Activated naive CD8-positive, alpha-beta T cell treated with anti-CD3 and anti-CD28 coated beads, Interleukin-2, amount 10 ng/mL, durations not matched to agents 7 days and 5 days (primary cell): ENCODE measurements at regions not wholly inside any gene's neighbourhood (a gene's known extent, or its start where the extent isn't known, plus 50 kb on each side); places are given as distances from the start of the nearest gene placed in this dataset.

Experiments
- ATAC-seq: fragments of 150-1000 bp; cut with Tn5 transposase; one replicate; pipeline ENCODE4 v1.10.0; 2021; ENCODE audit warnings: low read depth, moderate library complexity
- POLR2A ChIA-PET: fragments of 350-600 bp; sonication (Branson Sonifier 250); formaldehyde crosslinking; loops from one replicate; lab custom pipeline; 2021; ENCODE audit warnings: antibody characterized with exemption; lab: Charles Lee
- DNase-seq: peaks from one replicate; pipeline ENCODE4 v3.0.0; 2021
- H3K27ac Mint-ChIP-seq: one replicate; pipeline ENCODE4 v1.8.0; 2022; ENCODE audit warnings: mild to moderate bottlenecking, mixed read lengths
- H3K27me3 Mint-ChIP-seq: one replicate; pipeline ENCODE4 v1.8.0; 2022; ENCODE audit warnings: mild to moderate bottlenecking, moderate library complexity, mixed read lengths
- H3K36me3 Mint-ChIP-seq: one replicate; pipeline ENCODE4 v1.8.0; 2021; ENCODE audit warnings: mild to moderate bottlenecking, mixed read lengths
- H3K4me1 Mint-ChIP-seq: one replicate; pipeline ENCODE4 v1.8.0; 2021; ENCODE audit warnings: mixed read lengths
- H3K4me3 Mint-ChIP-seq: one replicate; pipeline ENCODE4 v1.8.0; 2022; ENCODE audit warnings: mild to moderate bottlenecking, moderate library complexity, mixed read lengths
- H3K9me3 Mint-ChIP-seq: one replicate; pipeline ENCODE4 v1.8.0; 2021; ENCODE audit warnings: mixed read lengths

GRCh38 chr19:28028881-28029444 is 1184.0 kb downstream of the UQCRFS1 start:
- H3K4me1 Mint-ChIP-seq, result no peaks in the 10 kb centered on the region
- POLR2A ChIA-PET, result no interaction called here

DNA sequence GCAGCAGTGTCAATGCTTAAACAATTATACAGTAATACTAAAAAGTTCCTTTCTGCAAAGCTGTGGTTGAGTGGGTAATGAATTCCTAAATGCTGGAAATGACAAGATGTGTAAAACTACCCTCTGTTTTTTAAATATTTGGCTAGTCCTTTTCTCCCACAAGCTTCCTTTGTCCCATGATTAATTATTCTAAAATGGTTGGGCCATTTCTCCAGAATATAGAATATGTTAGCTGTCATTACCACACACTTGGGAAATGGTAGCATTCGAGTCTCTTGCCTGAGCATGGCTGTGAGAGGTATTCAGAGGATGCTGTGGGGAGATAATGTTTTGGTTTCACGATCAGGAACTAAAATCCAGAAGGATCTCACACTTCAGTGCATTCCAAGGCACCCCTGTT is 1185.8 kb downstream of the UQCRFS1 start:
- Mint-ChIP-seq H3K9me3 (peaks cover 4% of the 10 kb centered on the region), H3K4me1 (no peaks in the 10 kb centered on the region), H3K27me3 (no peaks in the 10 kb centered on the region), H3K27ac (no peak overlapping the region), H3K36me3 (no peaks in the 10 kb centered on the region), H3K4me3 (no peak overlapping the region)
- DNase-seq (no peak), ATAC-seq (no peak)
- POLR2A ChIA-PET, result no interaction called here

More at GRCh38 chr19:28028881-28029444, 1184.0 kb downstream of the UQCRFS1 start:
- no peak for ATAC-seq
- H3K27me3 Mint-ChIP-seq, result no peaks in the 10 kb centered on the region
- H3K4me3 Mint-ChIP-seq, result no peak overlapping the region
- peaks cover 8% of the 10 kb centered on the region for H3K9me3 Mint-ChIP-seq
- DNase-seq, result no peak
- H3K27ac Mint-ChIP-seq, result no peak overlapping the region
- no peaks in the 10 kb centered on the region for H3K36me3 Mint-ChIP-seq

- Mint-ChIP-seq H3K27me3 (no peaks in the 10 kb centered on the region), H3K27ac (no peak overlapping the region), H3K4me1 (no peaks in the 10 kb centered on the region), H3K36me3 (no peaks in the 10 kb centered on the region), H3K9me3 (peaks cover 2% of the 10 kb centered on the region), H3K4me3 (no peak overlapping the region)
- DNase-seq, result no peak
- no peak for ATAC-seq
- POLR2A ChIA-PET, result no interaction called here
These were observed 1186.3 kb downstream of the UQCRFS1 start for GRCh38 chr19:28026636-28027035.

DNA sequence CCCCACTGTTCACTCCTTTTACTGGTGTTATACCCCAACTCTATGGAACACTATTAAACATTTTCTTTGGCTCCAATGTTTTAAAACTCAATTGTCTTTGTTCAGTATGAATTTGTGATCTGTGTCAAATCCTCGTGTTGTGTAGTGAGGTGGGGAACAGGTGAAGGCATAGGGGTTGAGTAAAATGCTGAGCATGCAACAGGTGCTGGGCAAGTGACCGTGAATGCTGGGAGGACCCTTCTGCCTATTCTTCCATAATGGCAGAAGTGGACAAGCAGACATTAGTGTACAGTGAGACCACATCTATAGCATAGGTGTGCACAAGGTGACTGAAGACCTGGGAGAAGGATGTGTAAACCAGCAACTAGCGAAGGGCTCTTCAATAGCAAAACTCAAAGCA is 1188.0 kb downstream of the UQCRFS1 start:
- H3K4me3 Mint-ChIP-seq, result no peak overlapping the region
- no peaks in the 10 kb centered on the region for H3K36me3 Mint-ChIP-seq
- POLR2A ChIA-PET, result no interaction called here
- no peak overlapping the region for H3K27ac Mint-ChIP-seq
- no peaks in the 10 kb centered on the region for H3K4me1 Mint-ChIP-seq
- H3K27me3 Mint-ChIP-seq, result no peaks in the 10 kb centered on the region
- peaks cover 2% of the 10 kb centered on the region for H3K9me3 Mint-ChIP-seq
- DNase-seq, result no peak
- ATAC-seq, result no peak

- H3K27ac Mint-ChIP-seq, result no peak overlapping the region
- ATAC-seq, result no peak
- DNase-seq, result no peak
- H3K9me3 Mint-ChIP-seq, result no peaks in the 10 kb centered on the region
- H3K36me3 Mint-ChIP-seq, result no peaks in the 10 kb centered on the region
- POLR2A ChIA-PET, result no interaction called here
- H3K4me3 Mint-ChIP-seq, result no peak overlapping the region
- H3K27me3 Mint-ChIP-seq, result no peaks in the 10 kb centered on the region
- H3K4me1 Mint-ChIP-seq, result no peaks in the 10 kb centered on the region
These were observed 1189.9 kb downstream of the UQCRFS1 start for GRCh38 chr19:28023064-28023463.

GRCh38 chr19:28022506-28022905 is 1190.4 kb downstream of the UQCRFS1 start:
- POLR2A ChIA-PET, result no interaction called here
- H3K27me3 Mint-ChIP-seq, result no peaks in the 10 kb centered on the region

GRCh38 chr19:28021259-28022185 is 1191.4 kb downstream of the UQCRFS1 start:
- Mint-ChIP-seq H3K27ac (no peak overlapping the region), H3K4me1 (no peaks in the 10 kb centered on the region), H3K36me3 (no peaks in the 10 kb centered on the region), H3K27me3 (no peaks in the 10 kb centered on the region), H3K4me3 (no peak overlapping the region), H3K9me3 (no peaks in the 10 kb centered on the region)
- POLR2A ChIA-PET, result no interaction called here
- DNase-seq (no peak), ATAC-seq (no peak)

More at GRCh38 chr19:28022506-28022905, 1190.4 kb downstream of the UQCRFS1 start:
- Mint-ChIP-seq H3K36me3 (no peaks in the 10 kb centered on the region), H3K27ac (no peak overlapping the region), H3K4me3 (no peak overlapping the region), H3K4me1 (no peaks in the 10 kb centered on the region), H3K9me3 (no peaks in the 10 kb centered on the region)
- DNase-seq (no peak), ATAC-seq (no peak)

GRCh38 chr19:28020619-28021258 is 1192.2 kb downstream of the UQCRFS1 start:
- Mint-ChIP-seq H3K4me1 (no peaks in the 10 kb centered on the region), H3K27me3 (no peaks in the 10 kb centered on the region), H3K9me3 (no peaks in the 10 kb centered on the region), H3K4me3 (no peak overlapping the region), H3K36me3 (no peaks in the 10 kb centered on the region), H3K27ac (no peak overlapping the region)
- no peak for ATAC-seq
- POLR2A ChIA-PET, result no interaction called here
- DNase-seq, result no peak

GRCh38 chr19:28019901-28020300 is 1193.0 kb downstream of the UQCRFS1 start:
- ATAC-seq, result no peak
- Mint-ChIP-seq H3K9me3 (no peaks in the 10 kb centered on the region), H3K27ac (no peak overlapping the region), H3K4me3 (no peak overlapping the region), H3K27me3 (no peaks in the 10 kb centered on the region), H3K4me1 (no peaks in the 10 kb centered on the region), H3K36me3 (no peaks in the 10 kb centered on the region)
- no peak for DNase-seq
- POLR2A ChIA-PET, result no interaction called here

- H3K4me3 Mint-ChIP-seq, result no peak overlapping the region
- H3K27me3 Mint-ChIP-seq, result no peaks in the 10 kb centered on the region
- H3K4me1 Mint-ChIP-seq, result no peaks in the 10 kb centered on the region
- POLR2A ChIA-PET, result no interaction called here
- DNase-seq (no peak), ATAC-seq (no peak)
- no peaks in the 10 kb centered on the region for H3K9me3 Mint-ChIP-seq
- no peak overlapping the region for H3K27ac Mint-ChIP-seq
- no peaks in the 10 kb centered on the region for H3K36me3 Mint-ChIP-seq
These were observed 1193.6 kb downstream of the UQCRFS1 start for GRCh38 chr19:28019371-28019770.

GRCh38 chr19:28018499-28018898 is 1194.5 kb downstream of the UQCRFS1 start:
- no peaks in the 10 kb centered on the region for H3K9me3 Mint-ChIP-seq
- no peaks in the 10 kb centered on the region for H3K27me3 Mint-ChIP-seq
- H3K4me1 Mint-ChIP-seq, result no peaks in the 10 kb centered on the region
- ATAC-seq (no peak), DNase-seq (no peak)
- H3K36me3 Mint-ChIP-seq, result no peaks in the 10 kb centered on the region
- H3K4me3 Mint-ChIP-seq, result no peak overlapping the region
- no peak overlapping the region for H3K27ac Mint-ChIP-seq
- POLR2A ChIA-PET, result no interaction called here

DNA sequence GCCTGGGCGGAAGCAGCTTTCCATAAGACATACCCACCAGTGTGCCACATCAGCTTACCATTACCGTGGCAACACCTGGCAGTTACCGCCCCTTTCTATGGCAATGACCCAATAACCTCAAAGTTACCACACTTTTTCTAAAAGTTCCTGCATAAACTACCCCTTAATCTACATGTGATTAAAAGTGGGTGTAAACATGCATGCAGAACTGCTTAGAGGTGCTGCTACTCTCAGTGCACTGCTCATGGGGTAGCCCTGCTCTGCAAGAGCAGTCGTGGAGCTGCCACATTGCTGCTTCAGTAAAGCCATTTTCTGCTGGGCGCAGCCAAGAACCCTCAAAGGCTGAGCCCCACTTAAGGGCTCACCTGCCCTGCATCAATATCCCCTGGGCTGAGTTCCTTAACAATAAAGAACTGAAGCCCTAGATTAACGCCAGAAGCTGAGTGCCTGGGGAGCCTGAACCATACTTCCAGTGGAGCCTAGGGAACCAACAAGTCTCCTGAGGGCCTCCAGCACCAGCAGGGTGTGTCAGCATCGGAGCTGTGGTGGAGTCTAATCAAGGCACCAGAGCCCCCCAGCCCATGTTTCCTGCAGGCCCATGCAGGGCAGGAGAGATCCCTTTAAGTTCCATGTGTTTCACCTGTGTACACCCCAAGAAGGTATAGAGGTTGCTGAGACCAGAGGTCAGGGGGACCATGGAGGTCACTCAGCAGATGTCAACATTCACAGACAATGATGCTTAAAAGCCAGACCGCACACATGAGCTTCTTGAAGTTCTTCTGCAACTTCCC is 1198.1 kb downstream of the UQCRFS1 start:
- Mint-ChIP-seq H3K4me1 (no peaks in the 10 kb centered on the region), H3K9me3 (peaks cover 2% of the 10 kb centered on the region), H3K27ac (no peak overlapping the region), H3K27me3 (no peaks in the 10 kb centered on the region), H3K4me3 (no peak overlapping the region), H3K36me3 (no peaks in the 10 kb centered on the region)
- POLR2A ChIA-PET, result no interaction called here
- DNase-seq (no peak), ATAC-seq (no peak)

DNA sequence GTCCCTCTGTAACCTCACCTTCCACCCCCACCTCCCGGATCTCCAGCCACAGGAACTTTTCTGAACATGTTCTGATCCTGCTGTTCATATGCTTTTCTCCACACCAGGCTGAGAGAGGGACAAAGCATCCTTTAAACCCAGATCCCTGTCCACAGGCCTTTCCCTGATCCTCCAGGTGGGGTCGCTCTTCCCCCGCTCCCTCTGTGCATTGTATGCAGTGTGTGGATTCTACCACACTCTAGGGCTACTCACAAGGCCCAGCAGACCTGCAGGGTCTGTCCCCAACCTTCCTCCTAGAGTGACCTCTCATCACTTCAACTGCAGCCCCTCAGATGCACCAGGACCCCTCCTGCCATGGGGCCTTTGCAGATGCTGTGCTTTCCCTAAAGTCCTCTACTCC is 1200.6 kb downstream of the UQCRFS1 start:
- H3K27ac Mint-ChIP-seq, result no peak overlapping the region
- DNase-seq, result no peak

More for the DNA sequence above, 1200.6 kb downstream of the UQCRFS1 start:
- no peaks in the 10 kb centered on the region for H3K36me3 Mint-ChIP-seq
- H3K4me1 Mint-ChIP-seq, result no peaks in the 10 kb centered on the region
- peaks cover 2% of the 10 kb centered on the region for H3K9me3 Mint-ChIP-seq
- POLR2A ChIA-PET, result no interaction called here
- no peak for ATAC-seq
- H3K4me3 Mint-ChIP-seq, result no peak overlapping the region
- H3K27me3 Mint-ChIP-seq, result no peaks in the 10 kb centered on the region
